Activated CD8-positive, alpha-beta T cell treated with anti-CD3 and anti-CD28 coated beads for 36 hours (primary cell): ENCODE measurements at regions not wholly inside any gene's neighbourhood (a gene's known extent, or its start where the extent isn't known, plus 50 kb on each side); places are given as distances from the start of the nearest gene placed in this dataset.

Source experiments
- ATAC-seq: fragments of 200-7000 bp; cut with Tn5 transposase; one replicate; pipeline ENCODE4 v1.10.0; 2021; ENCODE audit warnings: mild to moderate bottlenecking, moderate library complexity
- CTCF ChIA-PET: fragments of 350-600 bp; sonication (Branson Sonifier 250); formaldehyde crosslinking; loops from one replicate; lab custom pipeline; 2021; ENCODE audit warnings: antibody characterized with exemption; lab: Charles Lee
- POLR2A ChIA-PET: fragments of 350-600 bp; sonication (Branson Sonifier 250); formaldehyde crosslinking; loops from one replicate; lab custom pipeline; 2021; ENCODE audit warnings: antibody characterized with exemption; lab: Charles Lee
- DNase-seq: peaks from one replicate; pipeline ENCODE4 v3.0.0-alpha.2; 2020
- H3K27ac Mint-ChIP-seq: one replicate; pipeline ENCODE4 v1.8.0; 2021; ENCODE audit warnings: mild to moderate bottlenecking, mixed read lengths
- H3K27me3 Mint-ChIP-seq: one replicate; pipeline ENCODE4 v1.8.0; 2021; ENCODE audit warnings: mixed read lengths
- H3K36me3 Mint-ChIP-seq: one replicate; pipeline ENCODE4 v1.8.0; 2021; ENCODE audit warnings: low read depth, mixed read lengths
- H3K4me1 Mint-ChIP-seq: one replicate; pipeline ENCODE4 v1.8.0; 2021; ENCODE audit warnings: low read depth, mixed read lengths
- H3K4me3 Mint-ChIP-seq: one replicate; pipeline ENCODE4 v1.8.0; 2021; ENCODE audit warnings: mild to moderate bottlenecking, moderate library complexity, mixed read lengths
- H3K9me3 Mint-ChIP-seq: one replicate; pipeline ENCODE4 v1.8.0; 2021; ENCODE audit warnings: mixed read lengths
- CTCF ChIP-seq: fragments of 200-600 bp; IDR thresholded peaks from one replicate; pipeline ENCODE4 v1.8.0; 2022; ENCODE audit warnings: antibody characterized with exemption, mild to moderate bottlenecking
- intact Hi-C: fragments of 100-400 bp; cut with micrococcal nuclease; formaldehyde crosslinking; loops from one replicate; pipeline ENCODE4 v1.10.0; 2022

DNA sequence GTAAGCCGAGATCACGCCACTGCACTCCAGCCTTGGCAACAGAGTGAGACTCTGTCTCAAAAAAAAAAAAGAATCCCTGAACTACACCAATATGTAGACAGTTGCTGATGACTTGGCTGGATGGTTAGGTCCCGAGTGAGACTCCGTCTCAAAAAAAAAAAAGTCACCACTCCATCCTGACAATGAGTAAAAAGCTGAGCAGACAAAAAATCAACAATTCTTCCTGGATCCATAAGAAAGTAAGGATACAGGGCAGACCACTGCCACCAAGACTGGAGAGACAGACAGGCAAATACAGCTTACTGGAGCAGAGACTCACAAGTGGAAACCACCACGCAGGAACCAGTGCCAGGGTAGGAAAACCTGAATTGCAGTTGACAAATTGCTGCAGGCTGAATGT is 67.1 kb upstream of the ERCC4 start:
- intact Hi-C loops, result no loop called here
- no peaks in the 10 kb centered on the region for H3K36me3 Mint-ChIP-seq
- H3K27me3 Mint-ChIP-seq, result peaks cover 13% of the 10 kb centered on the region
- no peak overlapping the region for H3K4me3 Mint-ChIP-seq
- H3K9me3 Mint-ChIP-seq, result no peaks in the 10 kb centered on the region
- no peaks in the 10 kb centered on the region for H3K4me1 Mint-ChIP-seq
- POLR2A ChIA-PET, result no interaction called here
- DNase-seq (no peak), ATAC-seq (no peak)
- no peak overlapping the region for H3K27ac Mint-ChIP-seq
- no peak for TF ChIP-seq CTCF
- CTCF ChIA-PET, result no interaction called here

DNA sequence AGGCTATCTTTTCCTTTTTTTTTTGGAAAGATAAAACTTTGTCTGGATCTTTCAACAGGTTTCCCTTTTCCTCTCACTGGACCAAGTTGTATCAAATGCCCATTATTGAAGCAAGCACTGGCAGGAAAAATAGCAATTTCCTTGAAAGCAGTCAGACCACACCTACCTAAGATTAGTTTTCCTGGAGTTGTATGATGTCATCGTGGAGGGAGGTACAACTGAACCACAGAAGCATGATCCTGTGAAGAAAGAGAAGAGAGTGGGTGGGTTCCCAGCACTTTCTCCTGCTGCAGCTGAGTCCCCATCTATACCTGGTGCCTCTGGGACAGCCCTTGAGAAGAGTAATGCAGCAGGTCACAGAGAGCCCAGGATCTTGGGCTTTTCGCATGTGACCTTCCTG is 63.6 kb upstream of the ERCC4 start:
- ATAC-seq (no peak), DNase-seq (no peak)
- intact Hi-C loops, result no loop called here
- Mint-ChIP-seq H3K27ac (no peak overlapping the region), H3K4me1 (no peaks in the 10 kb centered on the region), H3K36me3 (no peaks in the 10 kb centered on the region), H3K4me3 (no peak overlapping the region), H3K27me3 (peaks cover 20% of the 10 kb centered on the region), H3K9me3 (no peaks in the 10 kb centered on the region)
- POLR2A ChIA-PET, result no interaction called here
- CTCF ChIA-PET, result no interaction called here
- TF ChIP-seq CTCF, result no peak

DNA sequence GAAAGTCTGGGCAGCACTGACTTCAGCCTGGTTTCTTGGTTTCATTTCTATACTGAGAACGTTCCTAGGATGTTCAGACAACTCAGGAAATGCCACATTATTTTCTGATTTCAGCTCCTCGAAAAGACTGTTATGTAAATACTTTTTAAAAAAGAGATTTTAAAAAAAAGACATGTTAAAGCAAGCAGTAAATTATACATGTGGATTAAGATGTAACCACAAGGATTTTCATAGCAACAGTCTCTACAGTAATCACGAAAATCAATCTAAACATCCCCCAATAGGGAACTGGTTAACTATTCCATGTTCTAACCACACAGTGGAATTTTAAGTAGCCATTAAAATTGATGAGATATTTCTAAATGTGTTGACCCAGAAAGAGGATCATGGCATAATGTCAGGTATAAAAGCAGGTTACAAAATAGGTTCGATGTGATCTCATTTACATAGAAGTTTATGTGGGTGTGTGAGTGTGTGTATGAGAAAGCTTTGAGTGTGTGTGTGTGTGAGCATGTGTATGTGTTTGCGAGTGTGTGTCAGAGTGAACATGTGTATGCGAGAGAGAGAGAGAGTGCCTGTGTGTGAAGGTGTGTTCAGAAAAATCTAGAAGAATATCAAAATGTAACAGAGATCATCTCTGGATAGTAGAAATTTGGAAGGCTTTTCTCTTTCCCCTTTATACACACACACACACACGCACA is 63.0 kb upstream of the ERCC4 start:
- no peak for ATAC-seq
- Mint-ChIP-seq H3K27ac (no peak overlapping the region), H3K27me3 (peaks cover 19% of the 10 kb centered on the region), H3K4me3 (no peak overlapping the region), H3K36me3 (no peaks in the 10 kb centered on the region), H3K9me3 (no peaks in the 10 kb centered on the region), H3K4me1 (no peaks in the 10 kb centered on the region)
- intact Hi-C loops, result no loop called here
- no peak for TF ChIP-seq CTCF
- POLR2A ChIA-PET, result no interaction called here
- no peak for DNase-seq
- CTCF ChIA-PET, result interaction anchor here (1.4 kb wide), 1 partner anchor 8 kb away, joined by 3 read pairs; no protein-coding TSS in a partner anchor

DNA sequence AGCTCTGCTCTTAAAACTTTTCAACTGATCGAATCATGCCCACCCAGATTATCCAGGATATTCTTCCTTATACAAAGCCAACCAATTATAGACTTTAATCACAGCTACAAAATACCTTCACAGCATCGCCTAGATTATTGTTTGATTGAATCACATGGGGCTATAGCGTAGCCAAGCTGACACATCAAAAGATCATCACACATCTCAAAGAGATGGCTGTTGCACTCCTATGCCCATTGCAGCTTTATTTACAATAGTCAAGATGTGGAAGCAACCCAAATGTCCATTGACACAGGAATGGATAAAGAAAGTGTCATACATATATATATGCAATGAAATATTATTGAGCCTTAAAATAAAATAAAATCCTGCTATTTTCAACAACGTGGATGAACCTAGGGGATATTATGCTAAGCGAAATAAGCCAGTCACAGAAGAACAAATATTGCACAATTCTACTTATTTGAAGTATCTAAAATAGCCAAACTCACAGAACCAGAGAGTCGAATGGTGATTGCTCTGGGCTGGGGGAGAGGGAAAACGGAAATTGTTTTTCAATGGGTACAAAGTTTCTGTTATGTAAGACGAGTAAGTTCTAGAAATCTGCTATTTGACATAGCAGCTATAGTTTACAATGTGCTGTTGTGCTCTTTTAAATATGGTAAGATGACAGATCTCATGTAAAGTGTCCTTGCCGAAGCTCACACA is 60.9 kb upstream of the ERCC4 start:
- no peak overlapping the region for H3K4me3 Mint-ChIP-seq
- H3K4me1 Mint-ChIP-seq, result no peaks in the 10 kb centered on the region
- intact Hi-C loops, result no loop called here
- no peaks in the 10 kb centered on the region for H3K9me3 Mint-ChIP-seq
- ChIA-PET CTCF (no interaction called here), POLR2A (no interaction called here)
- no peak for DNase-seq
- ATAC-seq, result no peak
- no peaks in the 10 kb centered on the region for H3K36me3 Mint-ChIP-seq
- TF ChIP-seq CTCF, result no peak
- no peak overlapping the region for H3K27ac Mint-ChIP-seq
- peaks cover 22% of the 10 kb centered on the region for H3K27me3 Mint-ChIP-seq

DNA sequence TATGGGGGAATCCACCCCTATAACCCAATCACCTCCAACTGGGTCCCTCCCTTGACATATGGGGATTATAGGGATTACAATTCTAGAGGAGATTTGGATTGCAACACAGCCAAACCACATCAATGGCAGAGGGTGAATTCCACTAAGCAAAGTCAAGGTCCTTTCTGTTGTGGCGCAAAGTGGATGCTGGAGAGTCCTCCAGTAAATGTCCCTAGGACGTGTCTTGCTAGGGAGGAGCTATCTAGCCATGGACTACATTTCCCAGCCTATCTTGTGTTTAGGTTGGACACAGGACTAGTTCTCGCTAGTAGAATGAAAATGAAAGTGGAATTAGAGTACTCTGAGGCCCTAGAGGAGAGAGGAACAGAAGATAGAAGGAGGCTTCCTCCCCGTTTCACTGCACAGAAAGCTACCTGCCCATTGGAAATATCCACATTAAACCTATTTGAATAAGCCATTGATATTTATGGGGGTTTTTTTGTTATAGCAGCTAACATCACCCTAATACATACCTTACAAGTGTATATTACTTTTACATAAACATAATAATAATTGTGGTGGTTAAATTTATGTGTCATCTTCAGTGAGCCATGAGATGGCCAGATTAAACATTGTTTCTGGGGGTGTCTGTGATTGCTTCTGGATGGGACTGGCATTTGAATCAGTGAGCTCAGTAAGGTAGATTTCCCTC is 56.7 kb upstream of the ERCC4 start:
- H3K4me3 Mint-ChIP-seq, result no peak overlapping the region
- ATAC-seq (no peak), DNase-seq (no peak)
- TF ChIP-seq CTCF, result no peak
- POLR2A ChIA-PET, result no interaction called here
- H3K27ac Mint-ChIP-seq, result no peak overlapping the region
- intact Hi-C loops, result no loop called here
- peaks cover 17% of the 10 kb centered on the region for H3K27me3 Mint-ChIP-seq
- H3K36me3 Mint-ChIP-seq, result no peaks in the 10 kb centered on the region
- no peaks in the 10 kb centered on the region for H3K9me3 Mint-ChIP-seq
- no peaks in the 10 kb centered on the region for H3K4me1 Mint-ChIP-seq
- CTCF ChIA-PET, result interaction anchor here (1.0 to 2.2 kb wide), 2 partner anchors 11 to 57 kb away, joined by 3 to 10 read pairs; partner anchors contain the start of gene ERCC4
